ENCODE measurements at regions not wholly inside any gene's neighbourhood (a gene's known extent, or its start where the extent isn't known, plus 50 kb on each side); places are given as distances from the start of the nearest gene placed in this dataset.

GRCh38 chr5:1706021-1706420 lies 93.6 kb downstream of the MRPL36 start:
- CTCF ChIA-PET (ENCODE audit: unreplicated experiment), result no interaction called here

GRCh38 chr5:1704676-1705075 lies 95.0 kb downstream of the MRPL36 start:
- Histone ChIP-seq H3K9me3 (ENCODE audit: low read length) (no peaks in the 10 kb centered on the region), H3K9me2 (ENCODE audit: insufficient read depth, low read length) (no peaks in the 10 kb centered on the region), H3K27ac (ENCODE audit: low read depth, low read length, poor library complexity, severe bottlenecking) (no peak overlapping the region), H3K4me3 (ENCODE audit: low read depth, low read length, poor library complexity, severe bottlenecking) (no peak overlapping the region), H2AFZ (ENCODE audit: low read length) (no peak overlapping the region), H3K79me2 (ENCODE audit: insufficient read depth, low read depth, low read length) (no peaks in the 10 kb centered on the region), H4K20me1 (ENCODE audit: insufficient read depth, low read length) (no peaks in the 10 kb centered on the region), H3K36me3 (ENCODE audit: insufficient read depth, low read length) (no peaks in the 10 kb centered on the region), H3K4me2 (ENCODE audit: low read length) (no peak overlapping the region), H3K4me1 (ENCODE audit: insufficient read depth, low read length, poor library complexity, severe bottlenecking) (peaks cover 13% of the 10 kb centered on the region)
- BruUV-seq (replicated peaks), result no TSS peak
- intact Hi-C loops (cut with micrococcal nuclease; ENCODE audit: unreplicated experiment), result no loop called here
- ChIA-PET POLR2A (interaction anchor here (0.5 kb wide), 1 partner anchor 34 kb away, joined by 3 read pairs; no protein-coding TSS in a partner anchor), CTCF (ENCODE audit: unreplicated experiment) (no interaction called here)
- TF ChIP-seq CTCF (conservative IDR thresholded peaks at IDR 0.05; ENCODE audit: low read length), result no peak
- TF ChIP-seq EZH2phosphoT487 (IDR thresholded peaks at IDR 0.05; ENCODE audit: borderline replicate concordance, low read depth, low read length), result no peak
- DNase-seq (ENCODE audit: low spot score), result no peak

More at GRCh38 chr5:1706021-1706420, 93.6 kb downstream of the MRPL36 start:
- H3K9me3 ChIP-seq (ENCODE audit: low read length), result no peaks in the 10 kb centered on the region
- no peak for DNase-seq (ENCODE audit: low spot score)
- peaks cover 14% of the 10 kb centered on the region for H3K4me1 ChIP-seq (ENCODE audit: insufficient read depth, low read length, poor library complexity, severe bottlenecking)
- BruUV-seq (replicated peaks), result no TSS peak
- H3K9me2 ChIP-seq (ENCODE audit: insufficient read depth, low read length), result no peaks in the 10 kb centered on the region
- POLR2A ChIA-PET, result no interaction called here
- no peaks in the 10 kb centered on the region for H4K20me1 ChIP-seq (ENCODE audit: insufficient read depth, low read length)
- H3K36me3 ChIP-seq (ENCODE audit: insufficient read depth, low read length), result no peaks in the 10 kb centered on the region
- no peak overlapping the region for H3K27ac ChIP-seq (ENCODE audit: low read depth, low read length, poor library complexity, severe bottlenecking)
- no peak overlapping the region for H3K4me2 ChIP-seq (ENCODE audit: low read length)
- TF ChIP-seq EZH2phosphoT487 (IDR thresholded peaks at IDR 0.05; ENCODE audit: borderline replicate concordance, low read depth, low read length) (no peak), CTCF (conservative IDR thresholded peaks at IDR 0.05; ENCODE audit: low read length) (no peak)
- H3K4me3 ChIP-seq (ENCODE audit: low read depth, low read length, poor library complexity, severe bottlenecking), result no peak overlapping the region
- intact Hi-C loops (cut with micrococcal nuclease; ENCODE audit: unreplicated experiment), result no loop called here
- H2AFZ ChIP-seq (ENCODE audit: low read length), result no peak overlapping the region
- no peaks in the 10 kb centered on the region for H3K79me2 ChIP-seq (ENCODE audit: insufficient read depth, low read depth, low read length)

GRCh38 chr5:1704266-1704665 lies 95.4 kb downstream of the MRPL36 start:
- H2AFZ ChIP-seq (ENCODE audit: low read length), result no peak overlapping the region
- H3K27ac ChIP-seq (ENCODE audit: low read depth, low read length, poor library complexity, severe bottlenecking), result no peak overlapping the region
- no peaks in the 10 kb centered on the region for H3K36me3 ChIP-seq (ENCODE audit: insufficient read depth, low read length)
- CTCF ChIA-PET (ENCODE audit: unreplicated experiment), result no interaction called here
- H3K4me1 ChIP-seq (ENCODE audit: insufficient read depth, low read length, poor library complexity, severe bottlenecking), result peaks cover 9% of the 10 kb centered on the region
- H4K20me1 ChIP-seq (ENCODE audit: insufficient read depth, low read length), result no peaks in the 10 kb centered on the region
- no peaks in the 10 kb centered on the region for H3K9me3 ChIP-seq (ENCODE audit: low read length)
- POLR2A ChIA-PET, result no interaction called here
- no peak overlapping the region for H3K4me3 ChIP-seq (ENCODE audit: low read depth, low read length, poor library complexity, severe bottlenecking)
- no peaks in the 10 kb centered on the region for H3K79me2 ChIP-seq (ENCODE audit: insufficient read depth, low read depth, low read length)
- H3K4me2 ChIP-seq (ENCODE audit: low read length), result no peak overlapping the region
- no TSS peak for BruUV-seq (replicated peaks)
- no peak for TF ChIP-seq EZH2phosphoT487 (IDR thresholded peaks at IDR 0.05; ENCODE audit: borderline replicate concordance, low read depth, low read length)
- no peak for TF ChIP-seq CTCF (conservative IDR thresholded peaks at IDR 0.05; ENCODE audit: low read length)
- H3K9me2 ChIP-seq (ENCODE audit: insufficient read depth, low read length), result no peaks in the 10 kb centered on the region
- intact Hi-C loops (cut with micrococcal nuclease; ENCODE audit: unreplicated experiment), result no loop called here
- DNase-seq (ENCODE audit: low spot score), result no peak

Data from OCI-LY7 (cell line).